ENCODE measurements at regions not wholly inside any gene's neighbourhood (a gene's known extent, or its start where the extent isn't known, plus 50 kb on each side); places are given as distances from the start of the nearest gene placed in this dataset.

DNA sequence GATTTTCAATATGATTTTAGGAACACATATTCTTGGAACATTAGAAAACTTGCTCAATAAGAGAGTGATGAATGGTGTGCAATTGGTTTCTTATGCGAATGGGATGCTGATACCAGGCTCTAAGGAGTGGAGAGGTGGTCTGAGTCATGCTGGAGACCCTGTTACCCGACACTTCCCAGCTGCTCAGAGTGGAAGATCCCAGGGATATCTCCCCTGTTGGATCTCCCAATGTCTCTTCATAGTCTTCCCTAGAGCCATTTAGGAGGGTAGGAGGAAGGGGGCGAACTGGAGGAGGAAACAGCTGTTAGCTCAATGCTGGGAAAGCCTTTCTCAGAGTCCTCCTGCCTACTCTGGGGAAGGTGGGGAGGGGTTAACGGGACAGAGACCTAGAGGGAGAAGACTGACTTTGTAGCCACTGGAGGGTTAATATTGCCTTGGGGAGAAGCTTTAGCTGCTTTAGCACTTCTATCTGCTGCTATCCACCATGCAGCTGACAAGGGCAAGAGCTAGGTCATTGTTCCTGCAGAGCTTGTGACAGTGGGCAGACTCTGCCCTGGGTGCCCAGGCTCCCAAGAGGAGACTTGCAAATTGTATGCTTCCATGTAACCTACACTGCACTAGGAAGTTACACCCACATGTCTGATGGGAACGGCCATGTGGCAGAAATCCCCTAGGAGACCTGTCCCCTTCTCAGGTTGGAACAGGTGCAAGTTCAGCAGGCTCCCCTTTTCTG is 301.0 kb downstream of the GADD45G start:
- no peak overlapping the region for H3K4me3 Mint-ChIP-seq
- peaks cover 0 to 8% (median 2%) of the 10 kb centered on the region in 3 donors for H3K27me3 Mint-ChIP-seq (ENCODE audit: low read depth in 3 of 3)
- H3K27ac Mint-ChIP-seq, result no peak overlapping the region
- H3K9me3 Mint-ChIP-seq, result no peaks in the 10 kb centered on the region
- H3K4me1 Mint-ChIP-seq, result no peaks in the 10 kb centered on the region
- DNase-seq, result no peak
- no peaks in the 10 kb centered on the region for H3K36me3 Mint-ChIP-seq

DNA sequence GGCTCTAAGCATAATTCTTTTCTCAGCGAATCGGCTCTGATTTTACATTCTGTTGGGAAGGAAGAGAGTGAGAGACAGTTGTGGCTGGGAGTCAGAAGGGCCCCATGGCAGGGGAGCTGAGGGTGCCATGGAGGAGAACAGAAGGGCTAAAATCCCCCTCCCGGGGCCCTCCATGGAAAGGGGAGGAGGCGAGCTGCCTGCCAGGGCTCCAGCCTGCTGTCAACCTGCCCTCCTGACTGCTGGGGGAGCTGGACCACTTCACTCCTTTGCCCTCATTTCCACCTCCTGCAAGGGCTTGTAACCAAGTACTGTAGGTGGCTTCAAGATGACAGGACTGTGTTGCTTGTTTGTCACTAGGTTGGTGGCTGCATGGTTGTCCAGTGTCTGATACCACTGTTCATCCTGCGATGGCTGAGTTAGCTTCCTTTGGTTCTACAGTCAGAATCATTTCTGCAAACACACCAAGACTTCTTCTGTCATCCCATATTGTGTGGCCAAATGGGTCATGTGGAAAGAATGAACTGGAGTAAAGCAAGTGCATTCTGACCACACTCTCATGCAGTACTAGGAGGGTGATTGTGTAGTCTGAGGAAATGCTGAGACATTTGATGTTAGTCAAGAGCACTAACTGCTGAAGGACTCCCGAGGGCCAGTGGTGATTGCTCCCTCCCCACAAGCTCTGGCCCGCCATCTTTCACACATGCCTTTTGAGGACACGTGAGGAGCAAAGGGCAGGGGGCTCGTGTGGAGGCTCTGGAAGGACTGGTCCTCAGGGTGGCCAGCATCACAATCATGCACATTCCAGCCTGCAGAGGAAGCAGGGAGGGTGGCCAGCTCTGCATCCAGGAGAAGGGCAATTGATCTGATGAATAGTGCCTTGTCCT is 307.2 kb downstream of the GADD45G start:
- H3K4me1 Mint-ChIP-seq, result no peaks in the 10 kb centered on the region
- H3K27me3 Mint-ChIP-seq (ENCODE audit: low read depth in 3 of 3), result peaks cover 0 to 8% (median 0%) of the 10 kb centered on the region in 3 donors
- no peak overlapping the region for H3K27ac Mint-ChIP-seq
- H3K36me3 Mint-ChIP-seq, result no peaks in the 10 kb centered on the region
- no peak overlapping the region for H3K4me3 Mint-ChIP-seq
- DNase-seq, result no peak
- H3K9me3 Mint-ChIP-seq, result no peaks in the 10 kb centered on the region

DNA sequence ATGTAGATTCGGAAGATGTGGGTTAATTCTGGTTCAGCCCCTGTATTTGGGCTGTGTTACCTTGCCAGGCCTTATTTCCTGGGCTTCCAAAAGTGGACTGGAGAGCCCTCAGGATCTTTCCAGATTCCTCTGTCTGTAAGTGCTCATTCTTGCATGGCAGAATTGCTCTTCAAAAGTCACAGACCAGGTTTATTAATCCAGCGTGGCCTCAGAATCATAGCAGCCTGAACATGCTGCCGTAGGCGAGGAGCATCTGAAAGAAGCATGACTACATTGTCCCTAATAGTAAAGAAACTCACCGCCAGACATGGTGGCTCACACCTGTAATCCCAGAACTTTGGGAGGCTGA is 307.8 kb downstream of the GADD45G start:
- H3K36me3 Mint-ChIP-seq, result no peaks in the 10 kb centered on the region
- H3K4me3 Mint-ChIP-seq, result no peak overlapping the region
- H3K4me1 Mint-ChIP-seq, result no peaks in the 10 kb centered on the region
- H3K27me3 Mint-ChIP-seq (ENCODE audit: low read depth in 3 of 3), result peaks cover 0 to 8% (median 0%) of the 10 kb centered on the region in 3 donors
- no peak overlapping the region for H3K27ac Mint-ChIP-seq
- no peak for DNase-seq
- no peaks in the 10 kb centered on the region for H3K9me3 Mint-ChIP-seq

GRCh38 chr9:89915187-89915586 is 310.4 kb downstream of the GADD45G start:
- H3K36me3 Mint-ChIP-seq, result no peaks in the 10 kb centered on the region
- no peak overlapping the region for H3K27ac Mint-ChIP-seq
- H3K27me3 Mint-ChIP-seq (ENCODE audit: low read depth in 3 of 3), result peaks cover 2 to 7% (median 6%) of the 10 kb centered on the region in 3 donors
- no peak overlapping the region for H3K4me3 Mint-ChIP-seq
- no peak for DNase-seq
- no peaks in the 10 kb centered on the region for H3K4me1 Mint-ChIP-seq
- H3K9me3 Mint-ChIP-seq, result no peaks in the 10 kb centered on the region

GRCh38 chr9:89916001-89916597 is 311.3 kb downstream of the GADD45G start:
- H3K9me3 Mint-ChIP-seq, result no peaks in the 10 kb centered on the region
- H3K4me3 Mint-ChIP-seq, result no peak overlapping the region
- DNase-seq, result no peak
- no peaks in the 10 kb centered on the region for H3K36me3 Mint-ChIP-seq
- no peak overlapping the region for H3K27ac Mint-ChIP-seq
- no peaks in the 10 kb centered on the region for H3K4me1 Mint-ChIP-seq
- H3K27me3 Mint-ChIP-seq (ENCODE audit: low read depth in 3 of 3), result peaks cover 2 to 9% (median 7%) of the 10 kb centered on the region in 3 donors

GRCh38 chr9:89917861-89918260 is 313.0 kb downstream of the GADD45G start:
- Mint-ChIP-seq H3K27ac (no peak overlapping the region), H3K36me3 (no peaks in the 10 kb centered on the region), H3K4me1 (no peaks in the 10 kb centered on the region), H3K27me3 (ENCODE audit: low read depth in 3 of 3) (peaks cover 2 to 14% (median 2%) of the 10 kb centered on the region in 3 donors), H3K4me3 (no peak overlapping the region), H3K9me3 (no peaks in the 10 kb centered on the region)
- no peak for DNase-seq

- peaks cover 3 to 15% (median 5%) of the 10 kb centered on the region in 3 donors for H3K27me3 Mint-ChIP-seq (ENCODE audit: low read depth in 3 of 3)
- no peaks in the 10 kb centered on the region for H3K36me3 Mint-ChIP-seq
- DNase-seq, result no peak
- H3K9me3 Mint-ChIP-seq, result no peaks in the 10 kb centered on the region
- H3K27ac Mint-ChIP-seq, result no peak overlapping the region
- H3K4me1 Mint-ChIP-seq, result peaks cover 0 to 4% of the 10 kb centered on the region in 2 donors
- H3K4me3 Mint-ChIP-seq, result no peak overlapping the region
Measured at GRCh38 chr9:89919171-89919681, 314.4 kb downstream of the GADD45G start.

DNA sequence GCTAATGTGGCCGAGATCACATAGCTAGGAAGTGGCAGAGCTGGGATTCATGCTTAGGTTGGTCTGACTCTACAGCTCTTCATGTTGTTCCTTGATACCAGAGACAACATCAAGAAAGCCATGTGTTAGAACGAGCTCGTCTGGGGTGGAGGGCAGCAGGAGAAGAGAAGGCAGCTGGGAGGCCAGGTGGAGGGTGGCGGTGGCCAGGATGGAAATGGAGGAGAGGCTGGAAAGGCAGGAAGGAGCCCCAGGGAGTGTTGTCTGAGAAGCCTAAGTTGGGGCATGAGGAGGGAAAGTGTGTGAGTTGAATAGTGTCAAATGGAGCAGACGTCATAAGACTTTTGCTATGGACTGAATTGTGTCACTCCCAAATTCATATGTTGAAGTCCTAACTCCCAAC is 315.3 kb downstream of the GADD45G start:
- no peak for DNase-seq
- no peak overlapping the region for H3K27ac Mint-ChIP-seq
- peaks cover 0 to 6% of the 10 kb centered on the region in 2 donors for H3K4me1 Mint-ChIP-seq
- H3K36me3 Mint-ChIP-seq, result no peaks in the 10 kb centered on the region
- H3K27me3 Mint-ChIP-seq (ENCODE audit: low read depth in 3 of 3), result peaks cover 4 to 15% (median 5%) of the 10 kb centered on the region in 3 donors
- no peaks in the 10 kb centered on the region for H3K9me3 Mint-ChIP-seq
- no peak overlapping the region for H3K4me3 Mint-ChIP-seq

GRCh38 chr9:89920951-89921350 is 316.1 kb downstream of the GADD45G start:
- no peaks in the 10 kb centered on the region for H3K9me3 Mint-ChIP-seq
- peaks cover 5 to 15% (median 5%) of the 10 kb centered on the region in 3 donors for H3K27me3 Mint-ChIP-seq (ENCODE audit: low read depth in 3 of 3)
- H3K27ac Mint-ChIP-seq, result no peak overlapping the region
- H3K36me3 Mint-ChIP-seq, result no peaks in the 10 kb centered on the region
- DNase-seq, result no peak
- H3K4me1 Mint-ChIP-seq, result peaks cover 0 to 6% of the 10 kb centered on the region in 2 donors
- no peak overlapping the region for H3K4me3 Mint-ChIP-seq

GRCh38 chr9:89922099-89922498 is 317.3 kb downstream of the GADD45G start:
- Mint-ChIP-seq H3K4me3 (no peak overlapping the region), H3K4me1 (peaks cover 0 to 6% of the 10 kb centered on the region in 2 donors), H3K27me3 (ENCODE audit: low read depth in 3 of 3) (peaks cover 5 to 15% (median 5%) of the 10 kb centered on the region in 3 donors), H3K36me3 (no peaks in the 10 kb centered on the region), H3K9me3 (no peaks in the 10 kb centered on the region), H3K27ac (no peak overlapping the region)
- DNase-seq, result no peak

DNA sequence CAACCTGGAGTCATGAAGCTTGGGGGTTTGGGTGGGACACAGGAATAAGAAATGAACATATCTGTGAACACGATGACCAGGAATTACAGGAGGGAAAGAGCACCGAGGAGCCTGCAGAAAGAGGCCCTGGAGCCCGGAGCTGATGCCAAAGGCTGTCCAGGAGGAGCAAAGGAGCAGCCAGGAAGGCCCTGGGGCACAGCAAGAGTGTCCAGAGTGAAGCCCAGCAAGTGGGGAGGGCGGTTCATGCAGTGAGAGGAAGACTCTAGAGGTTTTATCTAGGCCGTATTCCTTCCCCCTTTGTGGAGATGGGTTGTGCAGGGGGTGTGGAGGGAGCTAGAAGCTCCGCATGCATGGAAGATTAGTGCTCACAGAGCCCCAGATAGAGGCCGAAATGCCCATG is 318.4 kb downstream of the GADD45G start:
- DNase-seq, result no peak
- no peaks in the 10 kb centered on the region for H3K36me3 Mint-ChIP-seq
- no peak overlapping the region for H3K4me3 Mint-ChIP-seq
- no peak overlapping the region for H3K27ac Mint-ChIP-seq
- H3K9me3 Mint-ChIP-seq, result no peaks in the 10 kb centered on the region
- H3K27me3 Mint-ChIP-seq (ENCODE audit: low read depth in 3 of 3), result peaks cover 5 to 13% (median 5%) of the 10 kb centered on the region in 3 donors
- peaks cover 0 to 6% of the 10 kb centered on the region in 2 donors for H3K4me1 Mint-ChIP-seq

GRCh38 chr9:89923961-89924504 is 319.2 kb downstream of the GADD45G start:
- no peak for DNase-seq
- H3K27ac Mint-ChIP-seq, result no peak overlapping the region
- peaks cover 5 to 13% (median 5%) of the 10 kb centered on the region in 3 donors for H3K27me3 Mint-ChIP-seq (ENCODE audit: low read depth in 3 of 3)
- H3K36me3 Mint-ChIP-seq, result no peaks in the 10 kb centered on the region
- H3K4me3 Mint-ChIP-seq, result no peak overlapping the region
- peaks cover 0 to 6% of the 10 kb centered on the region in 2 donors for H3K4me1 Mint-ChIP-seq
- no peaks in the 10 kb centered on the region for H3K9me3 Mint-ChIP-seq

- Mint-ChIP-seq H3K27me3 (ENCODE audit: low read depth in 3 of 3) (peaks cover 5 to 13% (median 5%) of the 10 kb centered on the region in 3 donors), H3K36me3 (no peaks in the 10 kb centered on the region), H3K27ac (no peak overlapping the region), H3K9me3 (no peaks in the 10 kb centered on the region), H3K4me1 (peaks cover 0 to 6% of the 10 kb centered on the region in 2 donors), H3K4me3 (no peak overlapping the region)
- DNase-seq, result no peak
Measured at GRCh38 chr9:89924611-89925010, 319.8 kb downstream of the GADD45G start.
